HS-27A (cell line): ENCODE measurements at regions not wholly inside any gene's neighbourhood (a gene's known extent, or its start where the extent isn't known, plus 50 kb on each side); places are given as distances from the start of the nearest gene placed in this dataset.
"Not testable (repeated sequence)": the region's sequence is repeated elsewhere in the genome, so short reads cannot be mapped to it uniquely, and the experiment has no call there.

Source experiments
- DNase-seq: peaks from one replicate; pipeline ENCODE4 v3.0.0-alpha.2; 2012; ENCODE audit warnings: low read depth, missing footprints

DNA sequence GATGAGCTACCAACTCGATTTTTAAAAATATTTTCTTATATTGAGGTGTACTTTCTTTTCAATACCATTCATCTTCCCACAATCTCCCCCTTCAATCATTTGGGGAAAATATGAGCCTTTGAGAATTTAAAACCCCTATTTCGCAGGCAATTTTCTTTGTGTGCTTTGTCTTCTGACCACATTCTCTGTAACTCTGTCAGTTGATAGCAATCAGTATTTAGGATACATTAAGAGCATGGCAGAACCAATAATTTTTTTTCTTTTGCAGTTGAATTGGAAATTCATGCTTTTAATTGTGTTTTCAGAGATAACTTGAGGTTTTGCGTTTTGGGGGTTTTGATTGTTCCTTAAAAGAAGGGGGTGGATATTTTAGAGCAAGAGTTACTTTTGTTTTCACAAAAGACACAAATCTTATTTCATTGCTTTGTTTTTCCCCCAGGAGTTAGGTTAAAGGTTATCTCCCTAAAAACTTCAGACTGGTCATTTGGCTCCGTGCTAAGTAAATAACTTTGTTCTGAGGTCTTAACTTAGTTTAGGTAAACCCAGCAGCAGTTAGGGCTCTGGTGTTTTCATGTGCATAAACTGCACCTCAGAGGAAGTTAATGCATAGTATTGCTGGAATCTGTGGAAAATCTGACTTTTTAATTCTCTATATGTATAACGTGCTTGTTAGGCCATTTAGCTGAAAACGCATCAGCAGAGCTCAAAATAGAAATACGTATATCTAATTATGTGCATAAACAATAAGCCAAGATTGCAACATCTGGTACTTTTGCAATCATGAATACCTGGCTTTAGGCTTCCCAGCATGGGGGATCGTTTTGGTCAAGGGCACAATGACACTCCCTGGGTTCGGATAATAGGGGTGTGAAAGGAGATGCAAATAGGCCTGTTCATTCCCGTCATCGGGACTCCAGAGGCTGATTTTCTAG, 676.4 kb upstream of the ANKRD30A start:
- DNase-seq: no peak

DNA sequence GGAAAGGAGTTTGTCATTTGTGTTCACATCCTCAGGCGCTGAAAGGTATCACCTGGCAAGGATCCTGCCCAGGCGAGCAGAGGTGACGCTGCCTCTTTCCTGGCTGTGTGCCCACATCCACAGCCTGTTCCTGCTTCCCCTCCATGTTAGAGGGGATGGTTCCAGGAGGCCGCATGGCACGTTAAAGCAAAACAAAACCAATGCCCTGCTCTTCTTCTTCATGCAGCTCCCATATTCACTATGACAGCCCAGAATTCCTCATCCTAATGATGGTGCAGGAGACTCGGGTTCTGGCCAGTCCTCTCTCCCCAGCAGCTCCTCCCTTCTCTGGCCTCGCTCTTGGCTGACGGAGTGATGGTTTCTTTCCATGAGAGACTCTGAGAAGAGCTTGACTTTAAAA, 678.5 kb upstream of the ANKRD30A start:
- no peak for DNase-seq

DNA sequence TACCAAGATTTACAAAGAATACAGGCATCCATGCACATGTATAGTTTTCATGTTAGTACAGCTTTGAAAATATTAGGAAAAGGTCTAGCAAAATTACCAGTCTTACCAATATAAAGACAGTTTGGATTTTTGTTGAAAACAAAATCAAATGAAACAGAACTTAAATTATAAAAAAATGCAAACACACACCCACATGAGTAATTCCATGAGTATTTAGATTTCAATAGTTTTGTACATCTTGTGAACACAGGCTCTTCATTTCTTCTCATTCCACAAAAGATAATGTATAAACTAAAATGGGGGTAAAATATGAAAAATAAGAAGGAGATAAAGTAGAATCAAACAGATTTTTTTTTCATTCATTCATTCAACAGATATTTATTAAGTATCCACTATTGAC, 682.2 kb upstream of the ANKRD30A start:
- DNase-seq: no peak

DNA sequence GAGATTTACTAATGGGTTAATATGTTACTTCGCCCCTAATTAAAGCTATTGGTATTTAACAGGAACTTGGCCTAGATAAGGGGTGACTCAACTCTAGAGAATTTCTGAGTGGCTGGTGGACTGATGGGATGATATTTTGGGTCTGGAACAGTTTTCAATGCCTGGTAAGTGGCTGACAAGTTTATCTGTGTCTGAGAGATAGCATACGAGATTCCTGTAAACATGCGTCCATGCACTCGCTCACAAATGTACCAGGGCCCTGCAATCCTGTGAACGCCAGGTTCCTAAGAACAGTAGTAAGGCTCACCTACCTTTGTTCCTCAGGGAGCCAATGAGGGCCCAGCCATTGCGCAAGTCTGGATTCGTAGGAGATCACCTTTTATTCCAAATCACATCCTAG, 683.8 kb upstream of the ANKRD30A start:
- DNase-seq: no peak

DNA sequence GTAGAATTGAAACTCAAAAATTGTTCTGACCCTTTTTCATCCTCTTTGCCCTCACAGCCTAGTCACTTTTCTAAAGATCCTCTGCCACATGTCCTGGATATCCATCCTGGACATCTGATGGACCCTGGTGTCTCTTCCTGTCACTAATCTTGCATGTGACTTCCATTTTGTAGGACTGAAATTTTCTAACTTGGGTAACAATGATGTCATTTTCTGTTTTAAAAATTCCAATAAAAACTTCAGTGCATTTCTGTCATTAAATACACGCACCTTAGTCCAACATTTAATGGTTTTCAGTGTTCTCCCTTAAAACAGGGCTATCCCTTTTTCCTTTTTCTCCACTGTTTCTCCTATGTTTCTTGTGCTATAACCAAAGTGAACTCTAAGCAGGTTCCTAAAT, 684.9 kb upstream of the ANKRD30A start:
- no peak for DNase-seq

DNA sequence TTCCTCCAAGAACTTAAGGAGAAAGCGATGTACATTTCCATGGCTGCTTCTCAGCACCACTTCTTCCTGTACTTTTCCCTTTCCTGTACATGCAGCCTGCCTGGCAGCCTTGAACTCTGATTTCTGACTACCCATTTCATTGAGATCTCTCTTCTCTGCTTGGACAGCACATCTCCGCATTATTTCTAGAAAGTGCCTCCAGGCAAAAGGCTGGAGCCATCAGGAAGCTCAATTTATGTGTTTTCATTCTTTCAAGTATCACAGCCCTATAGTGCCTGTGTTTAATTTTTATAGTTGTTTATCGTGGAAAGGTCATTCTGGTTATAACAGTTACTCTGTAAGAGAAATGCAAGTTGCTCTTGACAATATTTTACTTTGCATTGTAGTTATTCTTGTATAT, 688.0 kb upstream of the ANKRD30A start:
- DNase-seq: no peak

DNA sequence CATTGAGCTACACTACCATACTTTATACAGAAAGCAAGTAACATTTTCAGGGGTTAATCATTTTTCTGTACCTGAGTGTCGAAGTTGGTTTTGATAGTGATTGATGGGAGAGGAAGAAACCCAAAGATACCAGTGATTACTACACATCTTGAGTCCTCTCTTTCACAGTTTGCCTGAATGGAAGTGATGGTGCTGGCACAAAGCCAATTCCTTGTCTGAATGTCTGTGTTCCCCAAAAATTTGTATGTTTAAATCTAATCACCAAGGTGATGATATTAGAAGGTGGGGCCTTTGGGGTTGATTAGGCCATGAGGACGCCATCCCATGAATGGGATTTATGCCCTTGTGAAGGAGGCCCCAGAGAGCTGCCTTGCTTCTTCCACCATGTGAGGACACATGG, 696.9 kb upstream of the ANKRD30A start:
- no peak for DNase-seq

DNA sequence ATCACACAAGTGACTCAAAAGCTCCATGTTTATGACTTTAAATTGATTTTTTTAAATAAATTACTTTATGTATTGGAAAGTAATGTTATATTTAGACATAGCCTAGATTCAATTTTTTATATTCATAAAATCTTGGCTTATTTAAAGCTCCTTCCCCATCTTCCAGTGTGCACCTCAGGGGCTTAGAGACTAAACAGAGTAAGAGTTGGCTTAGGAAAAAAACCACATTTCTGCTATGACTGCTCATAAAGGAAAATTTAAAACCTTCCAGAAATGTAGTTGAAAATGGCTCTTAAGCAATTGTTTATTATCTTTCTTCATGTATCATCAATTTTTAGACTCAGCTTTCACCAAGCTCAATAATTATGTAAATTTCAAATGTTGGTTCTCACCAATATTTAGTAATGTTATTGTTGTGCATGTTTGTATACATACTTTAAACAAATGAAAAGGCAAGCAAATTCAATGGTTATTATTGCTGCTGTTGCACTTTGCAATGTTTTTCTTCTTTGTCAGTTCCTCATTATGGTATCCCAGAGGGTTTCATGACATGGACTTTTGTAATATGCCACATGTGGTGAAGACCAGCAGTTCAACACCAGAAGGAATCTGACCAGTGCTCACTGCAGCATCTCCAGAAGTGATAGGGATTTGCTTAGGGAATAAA, 700.1 kb upstream of the ANKRD30A start:
- DNase-seq: no peak

DNA sequence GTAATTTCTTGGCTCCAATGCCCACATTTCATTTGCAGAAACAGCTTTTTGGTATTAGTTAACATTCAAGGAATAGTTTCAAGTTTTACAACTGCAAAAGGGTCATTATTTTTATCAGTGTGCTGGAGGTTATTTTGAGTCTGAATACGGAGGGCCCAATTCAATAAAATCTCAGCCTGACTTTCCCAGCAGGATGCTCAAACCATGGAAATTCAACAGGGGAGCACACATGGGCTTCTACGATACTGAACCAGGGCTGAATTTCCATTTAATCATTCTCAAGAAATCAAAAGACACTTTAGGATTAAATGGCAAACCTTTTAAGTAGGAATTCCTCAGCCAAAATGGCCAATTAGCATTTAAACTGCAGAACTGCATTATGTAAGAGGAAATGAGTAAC, 700.9 kb upstream of the ANKRD30A start:
- no peak for DNase-seq

DNA sequence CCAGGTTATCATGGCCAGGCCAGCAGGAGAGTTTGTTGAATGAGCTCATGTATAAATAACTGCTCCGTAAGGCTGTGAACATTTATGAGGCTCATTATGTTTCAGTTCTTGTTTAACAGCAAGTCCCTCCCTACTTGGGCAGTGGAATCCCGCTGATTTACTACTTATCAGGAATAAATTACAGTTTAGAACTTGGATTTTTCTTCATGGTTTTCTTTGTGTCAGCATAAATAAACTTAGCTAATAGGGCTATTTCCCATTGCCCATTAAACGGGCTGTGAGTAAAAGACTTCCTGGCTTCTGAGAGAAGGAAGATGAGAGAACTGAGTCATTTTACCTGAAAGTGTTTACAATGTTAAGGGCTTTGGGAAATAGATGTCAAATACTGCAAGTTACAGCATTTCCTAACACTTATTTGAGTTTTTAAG, 701.6 kb upstream of the ANKRD30A start:
- no peak for DNase-seq

DNA sequence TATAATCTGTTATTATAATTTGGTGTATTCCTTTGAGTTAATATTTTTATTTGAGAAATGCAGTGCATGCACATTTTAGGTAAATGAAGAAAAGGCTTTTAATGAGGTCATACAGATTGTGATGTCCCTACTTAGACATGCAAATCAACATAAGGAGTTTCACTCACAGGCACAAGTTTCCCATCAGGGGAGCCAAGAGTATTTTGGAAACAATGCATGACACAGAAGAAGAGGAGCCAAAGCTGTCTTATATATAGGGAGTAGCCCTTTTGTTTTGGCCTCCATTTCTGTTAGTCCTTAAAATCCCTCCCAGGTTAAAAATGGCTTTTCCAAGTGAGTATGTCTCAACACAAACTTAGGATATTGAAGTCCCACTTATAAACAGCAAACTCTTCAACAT, 703.4 kb upstream of the ANKRD30A start:
- no peak for DNase-seq

DNA sequence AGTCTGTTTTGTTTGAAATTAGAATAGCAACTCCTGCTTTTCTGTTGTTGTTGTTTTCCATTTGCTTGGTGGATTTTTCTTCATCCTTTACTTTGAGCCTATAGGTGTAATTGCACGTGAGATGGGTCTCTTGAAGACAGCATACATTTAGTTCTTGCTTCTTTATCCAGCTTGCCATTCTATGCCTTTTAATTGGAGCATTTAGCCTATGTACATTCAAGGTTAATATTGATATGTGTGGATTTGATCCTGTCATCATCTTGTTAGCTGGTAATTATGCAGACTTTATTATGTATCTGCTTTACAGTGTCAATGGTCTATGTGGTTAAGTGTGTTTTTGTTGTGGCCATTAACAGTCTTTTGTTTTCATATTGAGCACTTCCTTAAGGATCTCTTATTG, 708.9 kb upstream of the ANKRD30A start:
- no peak for DNase-seq

DNA sequence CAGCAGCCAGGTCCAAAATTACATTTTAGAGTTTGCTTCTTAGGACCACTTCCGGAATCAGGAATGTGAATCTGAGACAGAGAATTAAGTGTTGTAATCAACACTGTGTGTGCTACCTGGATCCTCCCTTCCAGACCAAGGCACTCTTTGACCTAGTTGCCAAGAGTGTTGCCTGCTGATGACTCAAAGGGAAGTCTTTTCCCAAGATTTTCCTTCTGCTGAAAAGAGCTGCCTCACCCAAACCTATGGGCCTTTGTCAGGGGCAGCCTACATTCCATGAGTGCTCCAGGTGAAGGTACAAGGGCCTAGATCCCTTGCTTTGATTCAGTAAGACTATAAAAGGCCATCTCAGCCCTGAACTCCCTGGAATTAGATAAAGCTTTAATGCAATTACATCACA, 712.5 kb upstream of the ANKRD30A start:
- no peak for DNase-seq

DNA sequence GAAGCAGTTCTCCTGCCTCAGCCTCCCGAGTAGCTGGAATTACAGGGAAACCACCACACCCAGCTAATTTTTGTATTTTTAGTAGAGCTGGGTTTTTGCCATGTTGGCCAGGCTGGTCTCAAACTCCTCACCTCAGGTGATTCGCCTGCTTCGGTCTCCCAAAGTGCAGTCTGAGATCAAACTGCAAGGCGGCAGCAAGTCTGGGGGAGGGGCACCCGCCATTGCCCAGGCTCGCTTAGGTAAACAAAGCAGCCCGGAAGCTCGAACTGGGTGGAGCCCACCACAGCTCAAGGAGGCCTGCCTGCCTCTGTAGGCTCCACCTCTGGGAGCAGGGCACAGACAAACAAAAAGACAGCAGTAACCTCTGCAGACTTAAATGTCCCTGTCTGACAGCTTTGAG, 725.2 kb upstream of the ANKRD30A start:
- DNase-seq: not testable (repeated sequence)

DNA sequence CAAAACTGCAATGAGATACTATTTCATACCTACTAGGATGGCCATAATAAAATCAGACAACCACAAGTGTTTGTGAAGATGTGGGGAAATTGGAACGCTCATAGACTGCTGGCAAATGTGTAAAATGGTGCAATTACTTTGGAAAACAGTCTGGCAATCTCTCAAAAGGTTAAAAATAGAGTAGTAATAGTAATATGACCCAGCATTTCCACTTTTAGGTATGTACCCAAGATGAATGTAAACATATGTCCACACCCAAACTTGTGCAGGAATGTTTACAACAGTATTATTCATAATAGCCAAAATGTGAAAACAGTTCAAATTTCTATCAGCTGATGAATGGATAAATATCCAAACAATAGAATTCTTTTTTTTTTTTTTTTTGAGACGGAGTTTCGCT, 731.6 kb upstream of the ANKRD30A start:
- no peak for DNase-seq

DNA sequence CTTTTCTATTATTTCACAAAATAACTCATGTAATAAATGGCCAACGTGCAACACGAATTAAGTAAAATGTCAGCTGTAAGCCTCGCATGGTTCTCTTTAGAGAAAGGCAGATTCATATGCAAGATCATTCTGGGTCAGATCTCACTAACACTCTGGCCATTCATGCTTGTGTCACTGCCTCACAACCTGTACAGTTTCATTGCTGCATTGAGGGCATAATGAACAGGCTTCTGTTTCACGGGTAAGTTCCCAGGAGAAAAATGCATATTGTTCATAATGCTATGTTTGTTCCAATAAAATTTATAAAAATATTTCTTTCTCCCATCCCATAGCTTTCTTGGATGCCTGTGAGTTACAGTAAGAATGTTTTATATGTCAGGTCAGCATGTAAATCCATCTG, 734.0 kb upstream of the ANKRD30A start:
- DNase-seq: no peak

DNA sequence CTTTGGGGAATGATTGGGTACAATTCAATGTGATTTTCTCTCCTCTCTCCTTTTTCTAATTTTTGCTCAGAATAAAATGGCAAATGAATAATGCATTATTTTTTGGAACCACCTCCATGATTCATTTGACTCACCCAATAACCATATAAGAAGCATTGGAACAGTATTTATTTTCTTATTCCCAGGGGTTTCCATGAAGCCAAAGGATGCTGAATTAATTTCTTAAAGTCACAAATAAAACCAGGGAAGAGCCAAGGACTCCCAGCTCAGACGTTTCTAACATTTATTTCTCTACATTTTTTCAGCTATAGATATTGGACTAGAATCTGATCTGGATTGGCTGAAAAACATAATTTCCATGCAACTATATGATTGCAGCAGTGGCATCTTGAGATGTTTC, 735.2 kb upstream of the ANKRD30A start:
- no peak for DNase-seq

DNA sequence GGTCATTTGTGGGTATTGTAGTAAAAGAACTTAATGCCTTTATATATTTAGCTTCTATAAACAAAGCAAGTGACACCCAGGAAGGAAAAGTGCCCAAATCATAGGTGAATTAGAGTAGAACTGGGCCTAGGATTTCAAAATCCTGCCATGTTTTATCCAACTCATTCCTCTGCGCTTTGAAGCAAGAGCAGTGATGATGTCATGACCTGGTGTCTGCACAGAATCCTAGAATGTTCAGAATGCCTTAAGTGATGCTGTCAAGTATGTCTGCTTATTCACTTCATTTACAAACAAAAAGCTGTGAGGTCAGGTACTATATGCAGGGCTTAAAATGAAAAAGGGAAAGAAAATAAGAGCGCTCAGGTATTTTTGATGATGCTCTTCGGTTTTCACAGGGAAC, 737.2 kb upstream of the ANKRD30A start:
- no peak for DNase-seq

DNA sequence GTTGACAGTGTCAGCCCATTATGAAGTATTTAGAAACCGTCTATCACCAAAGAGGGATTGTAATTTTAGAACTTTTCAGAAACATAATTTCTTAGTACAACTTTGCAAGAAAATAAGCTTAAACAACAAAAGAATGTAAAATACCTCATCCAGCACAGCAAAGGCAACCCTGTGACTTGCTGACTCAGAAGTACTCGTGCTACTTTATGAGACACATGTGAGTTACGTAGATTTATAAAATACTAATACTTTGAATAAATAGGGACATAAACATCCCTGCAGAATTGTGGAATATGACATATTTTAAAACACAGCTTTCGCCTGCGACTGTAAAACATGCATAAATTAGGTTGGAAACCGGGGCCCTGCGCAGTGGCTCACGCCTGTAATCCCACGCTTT, 739.7 kb upstream of the ANKRD30A start:
- DNase-seq: no peak

DNA sequence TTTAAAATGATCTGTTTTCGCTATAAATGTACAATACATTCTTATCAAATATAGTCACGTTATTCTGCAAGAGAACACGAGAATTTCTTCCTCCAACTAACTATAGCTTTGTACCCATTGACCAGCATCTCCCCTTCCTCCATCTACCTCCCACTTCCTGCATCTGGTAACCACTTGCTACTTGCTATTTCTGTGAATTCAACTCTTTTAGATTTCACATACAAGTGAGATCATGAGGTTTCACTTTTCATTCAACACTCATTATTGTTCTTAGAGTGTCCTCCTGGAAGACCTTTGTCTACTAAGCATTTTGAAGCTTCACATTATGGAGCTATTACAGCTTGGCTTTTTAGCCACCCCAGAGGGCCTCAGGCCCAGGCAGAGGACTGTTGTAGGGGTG, 741.3 kb upstream of the FZD8 start:
- DNase-seq: no peak

DNA sequence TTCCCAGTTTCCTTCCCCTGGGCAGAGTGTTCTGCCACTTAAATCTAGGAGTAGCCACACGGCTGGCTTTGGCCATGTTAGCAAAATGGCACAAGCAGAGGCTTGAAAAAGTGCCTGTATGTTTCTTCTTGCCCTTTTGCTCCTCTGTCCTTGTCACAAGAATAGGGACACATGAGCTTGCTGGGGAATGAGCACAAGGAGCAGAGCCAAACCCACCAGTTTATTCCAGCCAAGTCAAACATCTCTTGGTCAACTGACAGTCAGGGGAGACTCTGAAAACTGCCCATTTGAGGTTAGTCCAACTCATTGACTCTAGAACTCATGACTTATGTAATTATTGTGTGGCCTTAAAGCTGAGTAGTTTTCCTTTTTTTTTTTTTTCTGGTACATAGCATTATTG, 739.7 kb upstream of the FZD8 start:
- no peak for DNase-seq

DNA sequence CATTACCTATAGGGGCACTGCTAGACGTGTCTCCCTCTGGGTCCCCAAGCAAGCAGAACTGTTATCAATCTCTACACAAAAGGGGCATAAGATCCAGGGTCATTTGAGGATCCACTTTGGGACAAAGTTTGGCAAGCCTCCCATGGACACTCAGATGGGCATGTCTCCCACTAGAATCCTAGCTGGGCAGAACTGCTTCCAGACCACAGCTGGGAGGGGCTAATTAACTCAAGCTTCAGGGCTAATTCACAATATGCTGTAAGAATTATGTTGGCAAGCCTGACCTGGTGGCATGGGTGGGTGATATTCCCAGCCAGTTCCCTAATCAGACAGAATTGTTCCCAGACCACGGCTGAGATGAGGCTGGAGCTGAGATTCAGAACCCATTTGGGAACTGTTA, 738.4 kb upstream of the FZD8 start:
- no peak for DNase-seq

DNA sequence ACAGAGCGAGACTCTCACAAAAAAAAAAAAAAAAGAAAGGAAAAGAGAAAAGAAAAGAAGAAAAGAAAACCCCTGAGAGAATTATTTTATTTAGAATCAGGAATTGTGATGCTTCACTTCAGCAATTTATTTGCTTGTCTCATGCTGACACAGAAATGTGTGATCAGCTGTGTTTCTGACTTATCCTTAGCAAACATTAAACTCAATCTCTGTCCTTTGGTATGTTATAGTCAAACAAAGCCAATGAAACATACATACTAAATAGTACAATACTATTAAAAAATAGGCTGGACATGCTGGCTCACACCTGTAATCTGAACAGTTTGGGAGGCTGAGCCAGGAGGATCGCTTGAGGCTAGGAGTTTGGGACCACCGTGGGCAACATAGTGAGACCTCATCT, 733.0 kb upstream of the FZD8 start:
- DNase-seq: no peak
